Neural progenitor cell (in vitro differentiated cells): ENCODE measurements at regions not wholly inside any gene's neighbourhood (a gene's known extent, or its start where the extent isn't known, plus 50 kb on each side); places are given as distances from the start of the nearest gene placed in this dataset.

ENCODE experiments used
- DNase-seq: peaks from one replicate; pipeline ENCODE4 v3.0.0-alpha.2; 2016; ENCODE audit warnings: low spot score
- H2AFZ ChIP-seq: fragments of 200-600 bp; sonication (generic); replicated peaks from 2 replicates; pipeline ENCODE4 v1.6.1; 2016; ENCODE audit warnings: antibody characterized with exemption
- H3F3A ChIP-seq: fragments of 200-600 bp; sonication (generic); 2 replicates; pipeline ENCODE4 v1.6.1; 2016; ENCODE audit warnings: antibody characterized with exemption, low read depth
- H3K27ac ChIP-seq: fragments of 200-600 bp; sonication (generic); 2 replicates; pipeline ENCODE4 v1.5.1; 2016; ENCODE audit warnings: mild to moderate bottlenecking
- H3K27me3 ChIP-seq: fragments of 200-600 bp; sonication (generic); 2 replicates; pipeline ENCODE4 v1.6.1; 2016; ENCODE audit warnings: mild to moderate bottlenecking, moderate library complexity
- H3K36me3 ChIP-seq: fragments of 200-600 bp; sonication (generic); 2 replicates; pipeline ENCODE4 v1.5.1; 2016
- H3K4me1 ChIP-seq: fragments of 200-600 bp; sonication (generic); 2 replicates; pipeline ENCODE4 v1.6.1; 2016; ENCODE audit warnings: mixed run types
- H3K4me2 ChIP-seq: fragments of 200-600 bp; sonication (generic); 2 replicates; pipeline ENCODE4 v1.6.1; 2016
- H3K4me3 ChIP-seq: fragments of 200-600 bp; sonication (generic); 2 replicates; pipeline ENCODE4 v1.5.1; 2016
- H3K79me2 ChIP-seq: fragments of 200-600 bp; sonication (generic); 2 replicates; pipeline ENCODE4 v1.6.1; 2016; ENCODE audit warnings: low read depth
- H3K9ac ChIP-seq: fragments of 200-600 bp; sonication (generic); 2 replicates; pipeline ENCODE4 v1.6.1; 2016
- H3K9me3 ChIP-seq: fragments of 200-600 bp; sonication (generic); 2 replicates; pipeline ENCODE4 v1.5.1; 2016; ENCODE audit warnings: low read depth
- H4K20me1 ChIP-seq: fragments of 200-600 bp; sonication (generic); 2 replicates; pipeline ENCODE4 v1.6.1; 2016; ENCODE audit warnings: low read depth
- H3K27ac Mint-ChIP-seq: 3 replicates; pipeline ENCODE4 v1.8.0; 2021; ENCODE audit warnings: mixed read lengths
- H3K27me3 Mint-ChIP-seq: 2 replicates; pipeline ENCODE4 v1.8.0; 2022; ENCODE audit warnings: low read depth, mild to moderate bottlenecking, inconsistent platforms, moderate library complexity, mixed read lengths; ENCODE audit not compliant: insufficient read depth
- H3K36me3 Mint-ChIP-seq: 3 replicates; pipeline ENCODE4 v1.8.0; 2021; ENCODE audit warnings: mixed read lengths
- H3K4me1 Mint-ChIP-seq: 3 replicates; pipeline ENCODE4 v1.8.0; 2021; ENCODE audit warnings: mixed read lengths
- H3K4me3 Mint-ChIP-seq: 3 replicates; pipeline ENCODE4 v1.8.0; 2021; ENCODE audit warnings: mild to moderate bottlenecking, moderate library complexity, mixed read lengths
- H3K9me3 Mint-ChIP-seq: 3 replicates; pipeline ENCODE4 v1.8.0; 2020; ENCODE audit warnings: mixed read lengths
- EZH2 ChIP-seq: fragments of 200-600 bp; sonication (generic); IDR thresholded peaks from 2 replicates; pipeline ENCODE4 v1.6.1; 2017; ENCODE audit warnings: antibody characterized with exemption, mild to moderate bottlenecking, moderate library complexity
- EZH2phosphoT487 ChIP-seq: fragments of 200-600 bp; sonication (generic); IDR thresholded peaks from 2 replicates; pipeline ENCODE4 v1.6.1; 2017; ENCODE audit warnings: antibody characterized with exemption
- TF ChIP-seq, protein P1 (sequence below): fragments of 200-600 bp; sonication (generic); IDR thresholded peaks from 2 replicates; pipeline ENCODE4 v1.5.1; 2017; ENCODE audit warnings: antibody characterized with exemption, mild to moderate bottlenecking

- Histone ChIP-seq H3K27me3 (no peaks in the 10 kb centered on the region), H3K4me1 (no peaks in the 10 kb centered on the region), H3K79me2 (no peaks in the 10 kb centered on the region), H3K27ac (no peak overlapping the region), H2AFZ (no peak overlapping the region), H3K9me3 (no peaks in the 10 kb centered on the region), H3K4me2 (no peak overlapping the region), H4K20me1 (no peaks in the 10 kb centered on the region), H3K36me3 (no peaks in the 10 kb centered on the region), H3K4me3 (no peak overlapping the region), H3F3A (no peaks in the 10 kb centered on the region), H3K9ac (no peak overlapping the region)
- Mint-ChIP-seq H3K27ac (no peak overlapping the region), H3K36me3 (no peaks in the 10 kb centered on the region), H3K4me1 (peaks cover 7% of the 10 kb centered on the region), H3K4me3 (no peak overlapping the region), H3K27me3 (peaks cover 2% of the 10 kb centered on the region), H3K9me3 (peaks cover under 1% of the 10 kb centered on the region)
- no peak for DNase-seq
- no peak for TF ChIP-seq EZH2phosphoT487
- no peak for TF ChIP-seq EZH2
- TF ChIP-seq, protein P1, sequence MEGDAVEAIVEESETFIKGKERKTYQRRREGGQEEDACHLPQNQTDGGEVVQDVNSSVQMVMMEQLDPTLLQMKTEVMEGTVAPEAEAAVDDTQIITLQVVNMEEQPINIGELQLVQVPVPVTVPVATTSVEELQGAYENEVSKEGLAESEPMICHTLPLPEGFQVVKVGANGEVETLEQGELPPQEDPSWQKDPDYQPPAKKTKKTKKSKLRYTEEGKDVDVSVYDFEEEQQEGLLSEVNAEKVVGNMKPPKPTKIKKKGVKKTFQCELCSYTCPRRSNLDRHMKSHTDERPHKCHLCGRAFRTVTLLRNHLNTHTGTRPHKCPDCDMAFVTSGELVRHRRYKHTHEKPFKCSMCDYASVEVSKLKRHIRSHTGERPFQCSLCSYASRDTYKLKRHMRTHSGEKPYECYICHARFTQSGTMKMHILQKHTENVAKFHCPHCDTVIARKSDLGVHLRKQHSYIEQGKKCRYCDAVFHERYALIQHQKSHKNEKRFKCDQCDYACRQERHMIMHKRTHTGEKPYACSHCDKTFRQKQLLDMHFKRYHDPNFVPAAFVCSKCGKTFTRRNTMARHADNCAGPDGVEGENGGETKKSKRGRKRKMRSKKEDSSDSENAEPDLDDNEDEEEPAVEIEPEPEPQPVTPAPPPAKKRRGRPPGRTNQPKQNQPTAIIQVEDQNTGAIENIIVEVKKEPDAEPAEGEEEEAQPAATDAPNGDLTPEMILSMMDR = no peak
Measured at GRCh38 chr6:164924674-164925073, 384.7 kb downstream of the C6orf118 start.

DNA sequence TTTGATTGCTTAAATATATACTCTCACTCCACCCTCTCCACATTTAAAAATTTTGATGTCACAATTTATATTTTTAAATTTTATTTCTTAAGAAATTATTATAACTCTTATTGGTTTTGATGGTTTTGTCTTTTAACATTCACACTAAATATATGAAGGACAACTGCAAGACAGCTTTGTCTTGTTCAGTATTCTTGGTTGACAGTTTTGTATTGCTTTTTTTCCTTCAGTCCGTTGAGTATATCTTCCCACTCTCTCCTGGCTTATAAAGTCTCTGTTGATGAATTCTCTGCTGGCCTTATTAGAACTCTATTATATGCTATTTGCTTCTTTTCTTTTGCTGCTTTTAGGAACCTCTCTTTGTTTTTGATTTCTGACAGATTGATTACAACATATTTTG is 392.2 kb downstream of the C6orf118 start:
- H3K9me3 Mint-ChIP-seq = peaks cover 17% of the 10 kb centered on the region
- no peak overlapping the region for H3K4me2 ChIP-seq
- H3K27me3 Mint-ChIP-seq = peaks cover 2% of the 10 kb centered on the region
- no peaks in the 10 kb centered on the region for H3K79me2 ChIP-seq
- H4K20me1 ChIP-seq = no peaks in the 10 kb centered on the region
- no peaks in the 10 kb centered on the region for H3K4me1 ChIP-seq
- DNase-seq = no peak
- H2AFZ ChIP-seq = no peak overlapping the region
- peaks cover 13% of the 10 kb centered on the region for H3K9me3 ChIP-seq
- no peak overlapping the region for H3K4me3 ChIP-seq
- no peak overlapping the region for H3K27ac ChIP-seq
- H3K36me3 ChIP-seq = no peaks in the 10 kb centered on the region
- H3K36me3 Mint-ChIP-seq = no peaks in the 10 kb centered on the region
- no peaks in the 10 kb centered on the region for H3F3A ChIP-seq
- H3K27me3 ChIP-seq = no peaks in the 10 kb centered on the region
- H3K4me3 Mint-ChIP-seq = no peak overlapping the region
- no peak overlapping the region for H3K27ac Mint-ChIP-seq
- no peak overlapping the region for H3K9ac ChIP-seq
- H3K4me1 Mint-ChIP-seq = no peaks in the 10 kb centered on the region
- TF ChIP-seq, protein P1 = no peak
- no peak for TF ChIP-seq EZH2phosphoT487
- no peak for TF ChIP-seq EZH2

DNA sequence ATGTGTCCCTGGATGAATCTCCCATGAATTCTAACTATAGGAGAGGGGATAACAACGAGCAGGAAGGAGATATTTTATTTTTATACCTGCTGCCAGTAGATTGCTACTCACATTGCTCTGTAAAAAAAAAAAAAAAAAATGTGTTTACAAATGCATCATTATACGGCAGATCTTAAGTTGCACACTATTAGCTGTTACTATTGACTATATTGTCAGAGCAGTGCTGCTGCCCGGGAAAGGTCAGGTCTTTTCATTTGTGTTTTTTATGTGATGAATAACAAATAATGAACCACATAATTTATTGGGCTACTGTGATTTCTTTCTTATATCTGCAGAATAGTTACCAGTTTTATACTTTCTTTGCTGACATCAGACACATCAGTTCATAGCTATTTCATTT is 393.3 kb downstream of the C6orf118 start:
- Histone ChIP-seq H3K27ac (no peak overlapping the region), H3K9me3 (peaks cover 13% of the 10 kb centered on the region), H4K20me1 (no peaks in the 10 kb centered on the region), H3K27me3 (no peaks in the 10 kb centered on the region), H2AFZ (no peak overlapping the region), H3K9ac (no peak overlapping the region), H3F3A (no peaks in the 10 kb centered on the region), H3K36me3 (no peaks in the 10 kb centered on the region), H3K4me1 (no peaks in the 10 kb centered on the region), H3K4me3 (no peak overlapping the region), H3K79me2 (no peaks in the 10 kb centered on the region), H3K4me2 (no peak overlapping the region)
- no peaks in the 10 kb centered on the region for H3K4me1 Mint-ChIP-seq
- peaks cover 17% of the 10 kb centered on the region for H3K9me3 Mint-ChIP-seq
- no peaks in the 10 kb centered on the region for H3K36me3 Mint-ChIP-seq
- no peak for DNase-seq
- H3K4me3 Mint-ChIP-seq = no peak overlapping the region
- peaks cover 2% of the 10 kb centered on the region for H3K27me3 Mint-ChIP-seq
- no peak overlapping the region for H3K27ac Mint-ChIP-seq
- TF ChIP-seq EZH2phosphoT487 = no peak
- TF ChIP-seq EZH2 = no peak

DNA sequence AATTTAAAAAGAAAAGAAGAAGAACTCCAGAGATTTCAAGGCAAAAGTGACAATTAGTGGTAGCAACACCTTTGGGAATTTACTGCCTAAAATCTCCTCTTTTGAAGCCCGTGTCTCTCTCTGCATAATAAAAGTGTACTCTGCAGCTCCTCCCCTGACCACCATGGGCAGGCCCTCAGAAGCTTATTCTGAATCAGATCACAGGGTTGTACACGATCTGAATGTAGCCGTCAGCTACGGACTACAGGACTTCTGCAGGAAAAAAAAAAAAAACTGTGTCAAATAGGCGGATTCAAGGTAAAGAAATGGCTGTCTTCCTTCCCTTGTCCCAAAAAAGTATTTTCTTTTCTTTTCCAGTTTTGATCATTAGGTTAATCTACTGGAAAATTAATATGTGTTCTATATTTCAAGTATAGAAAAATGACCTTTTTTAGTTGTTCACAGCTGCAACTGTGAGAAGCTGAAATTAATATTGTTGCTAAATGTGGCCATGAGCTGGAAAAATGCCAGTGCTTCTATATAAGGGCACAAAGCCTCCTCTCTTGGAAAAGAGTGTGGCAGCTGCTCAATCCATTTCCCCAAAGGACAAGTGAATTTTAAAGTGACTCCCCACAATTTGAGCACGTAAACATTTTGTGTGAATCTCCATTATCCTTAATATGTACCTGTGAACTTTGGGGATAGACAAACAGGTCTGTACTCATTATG is 397.4 kb downstream of the C6orf118 start:
- H3K9me3 ChIP-seq = peaks cover 1% of the 10 kb centered on the region
- peak overlapping the region; percentile 32 for H2AFZ ChIP-seq
- no peak for DNase-seq
- no peak for TF ChIP-seq EZH2
- no peak for TF ChIP-seq EZH2phosphoT487
- TF ChIP-seq, protein P1 = no peak
- H3K9me3 Mint-ChIP-seq = peaks cover 3% of the 10 kb centered on the region
- H3K4me3 ChIP-seq = no peak overlapping the region
- no peaks in the 10 kb centered on the region for H3K27me3 ChIP-seq
- H3K27me3 Mint-ChIP-seq = no peaks in the 10 kb centered on the region
- no peaks in the 10 kb centered on the region for H3K4me1 ChIP-seq
- H3K4me3 Mint-ChIP-seq = no peak overlapping the region
- no peaks in the 10 kb centered on the region for H4K20me1 ChIP-seq
- no peak overlapping the region for H3K27ac ChIP-seq
- H3K4me2 ChIP-seq = no peak overlapping the region
- no peak overlapping the region for H3K27ac Mint-ChIP-seq
- no peaks in the 10 kb centered on the region for H3K79me2 ChIP-seq
- H3K9ac ChIP-seq = no peak overlapping the region
- H3K36me3 ChIP-seq = no peaks in the 10 kb centered on the region
- no peaks in the 10 kb centered on the region for H3K4me1 Mint-ChIP-seq
- no peaks in the 10 kb centered on the region for H3K36me3 Mint-ChIP-seq
- H3F3A ChIP-seq = no peaks in the 10 kb centered on the region
